H9 (cell line): ENCODE measurements at regions not wholly inside any gene's neighbourhood (a gene's known extent, or its start where the extent isn't known, plus 50 kb on each side); places are given as distances from the start of the nearest gene placed in this dataset.

Experiments
- DNase-seq: peaks from one replicate; pipeline ENCODE4 v3.0.0-alpha.2; 2017
- H2AFZ ChIP-seq: one replicate; pipeline ENCODE4 v1.6.1; 2013; ENCODE audit warnings: mild to moderate bottlenecking, low read length, control low read depth, moderate library complexity
- H2AK5ac ChIP-seq: 2 replicates; pipeline ENCODE4 v1.6.1; 2013; ENCODE audit warnings: low read length, control low read depth, mixed read lengths; ENCODE audit not compliant: insufficient read length
- H2BK120ac ChIP-seq: one replicate; pipeline ENCODE4 v1.6.1; 2013; ENCODE audit warnings: low read depth, mild to moderate bottlenecking, low read length, control low read depth, inconsistent platforms; ENCODE audit not compliant: poor library complexity, severe bottlenecking
- H2BK12ac ChIP-seq: 2 replicates; pipeline ENCODE4 v1.6.1; 2013; ENCODE audit warnings: low read length, control low read depth, mixed read lengths, low read depth; ENCODE audit not compliant: insufficient read length
- H2BK15ac ChIP-seq: 2 replicates; pipeline ENCODE4 v1.6.1; 2013; ENCODE audit warnings: low read depth, low read length, control low read depth
- H2BK20ac ChIP-seq: one replicate; pipeline ENCODE4 v1.6.1; 2013; ENCODE audit warnings: low read depth, mild to moderate bottlenecking, low read length, control low read depth, inconsistent platforms; ENCODE audit not compliant: poor library complexity, severe bottlenecking
- H2BK5ac ChIP-seq: 2 replicates; pipeline ENCODE4 v1.6.1; 2013; ENCODE audit warnings: low read length, control low read depth, mixed read lengths; ENCODE audit not compliant: insufficient read length
- H3K14ac ChIP-seq: 2 replicates; pipeline ENCODE4 v1.6.1; 2013; ENCODE audit warnings: low read length, control low read depth; ENCODE audit not compliant: insufficient read depth
- H3K18ac ChIP-seq: 2 replicates; pipeline ENCODE4 v1.6.1; 2013; ENCODE audit warnings: low read depth, mild to moderate bottlenecking, mixed read lengths, low read length, control low read depth; ENCODE audit not compliant: insufficient read length
- H3K23ac ChIP-seq: 2 replicates; pipeline ENCODE4 v1.6.1; 2013; ENCODE audit warnings: low read length, control low read depth, mixed read lengths, low read depth; ENCODE audit not compliant: insufficient read length
- H3K23me2 ChIP-seq: 2 replicates; pipeline ENCODE4 v1.6.1; 2013; ENCODE audit warnings: low read depth, mild to moderate bottlenecking, mixed read lengths, low read length, control low read depth; ENCODE audit not compliant: insufficient read length, poor library complexity, severe bottlenecking
- H3K27ac ChIP-seq: 2 replicates; pipeline ENCODE4 v1.5.1; 2013; ENCODE audit warnings: low read length, control low read depth, mixed read lengths, low read depth; ENCODE audit not compliant: insufficient read length
- H3K27me3 ChIP-seq: 2 replicates; pipeline ENCODE4 v1.6.1; 2013; ENCODE audit warnings: low read length, control low read depth, inconsistent platforms; ENCODE audit not compliant: insufficient read depth
- H3K4ac ChIP-seq: 2 replicates; pipeline ENCODE4 v1.6.1; 2013; ENCODE audit warnings: low read depth, mild to moderate bottlenecking, control low read depth, inconsistent platforms, low read length, moderate library complexity
- H3K4me1 ChIP-seq: 2 replicates; pipeline ENCODE4 v1.6.1; 2013; ENCODE audit warnings: low read length, control low read depth, inconsistent platforms; ENCODE audit not compliant: insufficient read depth
- H3K4me2 ChIP-seq: 2 replicates; pipeline ENCODE4 v1.6.1; 2013; ENCODE audit warnings: low read length, control low read depth, mixed read lengths; ENCODE audit not compliant: insufficient read length, insufficient read depth
- H3K56ac ChIP-seq: 2 replicates; pipeline ENCODE4 v1.6.1; 2013; ENCODE audit warnings: low read depth, mild to moderate bottlenecking, mixed read lengths, low read length, control low read depth; ENCODE audit not compliant: insufficient read length
- H3K79me1 ChIP-seq: 2 replicates; pipeline ENCODE4 v1.6.1; 2013; ENCODE audit warnings: low read depth, mild to moderate bottlenecking, moderate library complexity, low read length, control low read depth, inconsistent platforms; ENCODE audit not compliant: insufficient read depth, poor library complexity, severe bottlenecking
- H3K79me2 ChIP-seq: 2 replicates; pipeline ENCODE4 v1.6.1; 2013; ENCODE audit warnings: low read length, control low read depth, inconsistent platforms; ENCODE audit not compliant: insufficient read depth
- H3K9ac ChIP-seq: 2 replicates; pipeline ENCODE4 v1.6.1; 2013; ENCODE audit warnings: low read length, control low read depth, mixed read lengths; ENCODE audit not compliant: insufficient read length; ENCODE audit errors: extremely low read depth
- H3K9me3 ChIP-seq: one replicate; pipeline ENCODE4 v1.6.1; 2013; ENCODE audit warnings: low read depth, low read length, inconsistent platforms; ENCODE audit not compliant: control insufficient read depth
- H3T11ph ChIP-seq: one replicate; pipeline ENCODE4 v1.6.1; 2013; ENCODE audit warnings: mild to moderate bottlenecking, low read length, control low read depth, inconsistent platforms
- H4K20me1 ChIP-seq: one replicate; pipeline ENCODE4 v1.6.1; 2013; ENCODE audit not compliant: control insufficient read depth, insufficient read length, insufficient read depth
- H4K5ac ChIP-seq: 2 replicates; pipeline ENCODE4 v1.6.1; 2013; ENCODE audit warnings: low read depth, mild to moderate bottlenecking, mixed read lengths, low read length, control low read depth; ENCODE audit not compliant: insufficient read length
- H4K8ac ChIP-seq: replicated peaks from 2 replicates; pipeline ENCODE4 v1.6.1; 2013; ENCODE audit warnings: low read length, control low read depth, mixed read lengths, low read depth; ENCODE audit not compliant: insufficient read length
- H4K91ac ChIP-seq: 2 replicates; pipeline ENCODE4 v1.6.1; 2013; ENCODE audit warnings: low read depth, mild to moderate bottlenecking, moderate library complexity, mixed read lengths, low read length, control low read depth; ENCODE audit not compliant: insufficient read length
- H3K27ac Mint-ChIP-seq, 3 experiments: 2 replicates in 2 of 3; 3 replicates in 1 of 3; pipeline ENCODE4 v1.8.0; 2020 to 2021; ENCODE audit warnings: mixed read lengths in 3 of 3, mild to moderate bottlenecking in 1 of 3, moderate library complexity in 1 of 3
- H3K27me3 Mint-ChIP-seq: 2 replicates; pipeline ENCODE4 v1.8.0; 2021; ENCODE audit warnings: low read depth, mild to moderate bottlenecking, moderate library complexity, mixed read lengths
- H3K36me3 Mint-ChIP-seq, 3 experiments: 2 replicates in 2 of 3; 3 replicates in 1 of 3; pipeline ENCODE4 v1.8.0; 2020 to 2021; ENCODE audit warnings: low read depth in 3 of 3, mixed read lengths in 3 of 3; ENCODE audit not compliant: insufficient read depth in 1 of 3
- H3K4me1 Mint-ChIP-seq, 2 experiments: 2 replicates each; pipeline ENCODE4 v1.8.0; 2020; ENCODE audit warnings: mixed read lengths in 2 of 2
- H3K4me3 Mint-ChIP-seq, 2 experiments: 2 replicates in 1 of 2; 3 replicates in 1 of 2; pipeline ENCODE4 v1.8.0; 2020 to 2021; ENCODE audit warnings: mild to moderate bottlenecking in 2 of 2, mixed read lengths in 2 of 2, moderate library complexity in 1 of 2
- H3K9me3 Mint-ChIP-seq, 2 experiments: 2 replicates in 1 of 2; 3 replicates in 1 of 2; pipeline ENCODE4 v1.8.0; 2020; ENCODE audit warnings: mild to moderate bottlenecking in 2 of 2, mixed read lengths in 2 of 2, moderate library complexity in 1 of 2
- CTCF ChIP-seq: fragments of 200-600 bp; sonication (generic); conservative IDR thresholded peaks from 3 replicates; pipeline ENCODE4 v1.8.0; 2021; ENCODE audit warnings: antibody characterized with exemption, mild to moderate bottlenecking
- WGBS: extraction: QIAGEN DNeasy Blood & Tissue Kit; methylation state at CpG from one replicate; pipeline ENCODE4 v1.1.7; 2013; ENCODE audit warnings: missing lambda C conversion rate, low lambda C conversion rate, mixed read lengths; ENCODE audit not compliant: insufficient read length; ENCODE audit errors: extremely low coverage; 5-methylcytosine and 5-hydroxymethylcytosine counted together

GRCh38 chr5:174187001-174187400, 141.5 kb downstream of the NSG2 start:
- no CpG with 5 or more reads among the region's 7 CpGs for WGBS
- H3K4ac ChIP-seq: no peak overlapping the region
- H3K9me3 Mint-ChIP-seq: no peaks in the 10 kb centered on the region

More at GRCh38 chr5:174187001-174187400, 141.5 kb downstream of the NSG2 start:
- Histone ChIP-seq H2BK15ac (no peak overlapping the region), H3K23me2 (no peaks in the 10 kb centered on the region), H3K9ac (no peak overlapping the region), H3K14ac (peak overlapping the region; percentile 3; the same call in 1 of the 2 replicates), H2BK12ac (no peak overlapping the region), H4K8ac (no peak overlapping the region), H4K5ac (no peak overlapping the region), H2AK5ac (no peak overlapping the region), H3K9me3 (no peaks in the 10 kb centered on the region), H2BK120ac (no peak overlapping the region), H3K79me1 (no peaks in the 10 kb centered on the region), H2BK20ac (no peak overlapping the region), H3K27me3 (no peaks in the 10 kb centered on the region), H2AFZ (no peak overlapping the region), H3K79me2 (no peaks in the 10 kb centered on the region), H3K18ac (no peak overlapping the region), H3K56ac (no peak overlapping the region), H2BK5ac (no peak overlapping the region), H3T11ph (no peak overlapping the region), H4K20me1 (no peaks in the 10 kb centered on the region), H3K4me1 (no peaks in the 10 kb centered on the region), H4K91ac (no peak overlapping the region), H3K27ac (no peak overlapping the region), H3K23ac (no peak overlapping the region), H3K4me2 (no peak overlapping the region)
- 0 out of 7 replicates have a peak overlapping the region, but pooled peaks of 1 of the 3 experiments have one; percentile 12 for H3K27ac Mint-ChIP-seq
- H3K4me3 Mint-ChIP-seq: no peak overlapping the region
- peaks cover 3% of the 10 kb centered on the region for H3K27me3 Mint-ChIP-seq
- H3K4me1 Mint-ChIP-seq: peaks cover 12 to 14% of the 10 kb centered on the region in 2 experiments; a peak in 3 of 4 replicates
- TF ChIP-seq CTCF: no peak
- H3K36me3 Mint-ChIP-seq: no peaks in the 10 kb centered on the region; a peak in 1 of 7 replicates
- DNase-seq: peak; percentile 17
